ENCODE measurements at regions not wholly inside any gene's neighbourhood (a gene's known extent, or its start where the extent isn't known, plus 50 kb on each side); places are given as distances from the start of the nearest gene placed in this dataset.
A peak's percentile ranks its signal among the peaks of the same experiment; 100 is the strongest.
"Not testable (repeated sequence)": the region's sequence is repeated elsewhere in the genome, so short reads cannot be mapped to it uniquely, and the experiment has no call there.

- no peak for DNase-seq
These were observed 152.4 kb downstream of the ABCC12 start for GRCh38 chr16:48003206-48003907.

GRCh38 chr16:48001324-48001895, 154.4 kb downstream of the ABCC12 start:
- DNase-seq = no peak

GRCh38 chr16:48000622-48001021, 155.2 kb downstream of the ABCC12 start:
- DNase-seq = no peak

GRCh38 chr16:47999595-47999994, 156.2 kb downstream of the ABCC12 start:
- DNase-seq = no peak

- DNase-seq = no peak
These were observed 160.4 kb downstream of the ABCC12 start for GRCh38 chr16:47995354-47995753.

- DNase-seq = no peak
These were observed 164.3 kb downstream of the ABCC12 start for GRCh38 chr16:47991491-47991890.

- no peak for DNase-seq
These were observed 165.1 kb downstream of the ABCC12 start for GRCh38 chr16:47990676-47991075.

GRCh38 chr16:47987136-47987535, 168.7 kb downstream of the ABCC12 start:
- no peak for DNase-seq

GRCh38 chr16:47986031-47986430, 169.8 kb downstream of the ABCC12 start:
- DNase-seq = no peak

GRCh38 chr16:47984669-47985068, 171.1 kb downstream of the ABCC12 start:
- DNase-seq = no peak

- DNase-seq = no peak
These were observed 171.7 kb downstream of the ABCC12 start for GRCh38 chr16:47983999-47984580.

- no peak for DNase-seq
These were observed 175.6 kb downstream of the ABCC12 start for GRCh38 chr16:47980212-47980611.

GRCh38 chr16:47979616-47980182, 176.1 kb downstream of the ABCC12 start:
- no peak for DNase-seq

GRCh38 chr16:47979164-47979520, 176.7 kb downstream of the ABCC12 start:
- DNase-seq = no peak

- DNase-seq = no peak
These were observed 177.2 kb downstream of the ABCC12 start for GRCh38 chr16:47978491-47979163.

- no peak for DNase-seq
These were observed 178.0 kb downstream of the ABCC12 start for GRCh38 chr16:47977802-47978201.

GRCh38 chr16:47976636-47977210, 179.1 kb downstream of the ABCC12 start:
- DNase-seq = no peak

GRCh38 chr16:47974971-47975370, 180.8 kb downstream of the ABCC12 start:
- DNase-seq = not testable (repeated sequence)

GRCh38 chr16:47973552-47973951, 182.2 kb downstream of the ABCC12 start:
- DNase-seq = no peak

- no peak for DNase-seq
These were observed 183.4 kb downstream of the ABCC12 start for GRCh38 chr16:47972246-47972985.

GRCh38 chr16:47971225-47971624, 184.6 kb downstream of the ABCC12 start:
- DNase-seq = no peak

GRCh38 chr16:47970291-47970931, 185.4 kb downstream of the ABCC12 start:
- peak in 2 of 3 donors; percentile 2 to 4 for DNase-seq

All from suppressor macrophage treated with lipopolysaccharide for 1 hour (primary cell).